ENCODE measurements at regions not wholly inside any gene's neighbourhood (a gene's known extent, or its start where the extent isn't known, plus 50 kb on each side); places are given as distances from the start of the nearest gene placed in this dataset.

GRCh38 chr6:19410481-19410880 lies 426.7 kb upstream of the ID4 start:
- no peaks in the 10 kb centered on the region for H3K27me3 Mint-ChIP-seq (ENCODE audit: low read depth)
- peaks cover 17% of the 10 kb centered on the region for H3K36me3 Mint-ChIP-seq (ENCODE audit: low read depth)
- TF ChIP-seq CTCF (conservative IDR thresholded peaks at IDR 0.05): no peak
- H3K27ac Mint-ChIP-seq (ENCODE audit: unreplicated experiment): no peak overlapping the region
- DNase-seq (ENCODE audit: low read depth, low spot score): no peak
- H3K9me3 Mint-ChIP-seq: peaks cover 5% of the 10 kb centered on the region
- no peak overlapping the region for H3K4me3 Mint-ChIP-seq
- no peaks in the 10 kb centered on the region for H3K4me1 Mint-ChIP-seq

- no peak overlapping the region for H3K27ac Mint-ChIP-seq (ENCODE audit: unreplicated experiment)
- DNase-seq (ENCODE audit: low read depth, low spot score): no peak
- H3K27me3 Mint-ChIP-seq (ENCODE audit: low read depth): no peaks in the 10 kb centered on the region
- no peak for TF ChIP-seq CTCF (conservative IDR thresholded peaks at IDR 0.05)
- H3K9me3 Mint-ChIP-seq: peaks cover 11% of the 10 kb centered on the region
- H3K4me1 Mint-ChIP-seq: no peaks in the 10 kb centered on the region
- no peak overlapping the region for H3K4me3 Mint-ChIP-seq
- peaks cover 9% of the 10 kb centered on the region for H3K36me3 Mint-ChIP-seq (ENCODE audit: low read depth)
Measured at GRCh38 chr6:19413323-19413722, 423.8 kb upstream of the ID4 start.

GRCh38 chr6:19415605-19416326 lies 421.4 kb upstream of the ID4 start:
- Mint-ChIP-seq H3K27ac (ENCODE audit: unreplicated experiment) (no peak overlapping the region), H3K27me3 (ENCODE audit: low read depth) (no peaks in the 10 kb centered on the region), H3K4me1 (no peaks in the 10 kb centered on the region), H3K36me3 (ENCODE audit: low read depth) (peaks cover 7% of the 10 kb centered on the region), H3K9me3 (peaks cover 8% of the 10 kb centered on the region), H3K4me3 (no peak overlapping the region)
- TF ChIP-seq CTCF (conservative IDR thresholded peaks at IDR 0.05): no peak
- no peak for DNase-seq (ENCODE audit: low read depth, low spot score)

GRCh38 chr6:19416811-19417210 lies 420.4 kb upstream of the ID4 start:
- H3K27me3 Mint-ChIP-seq (ENCODE audit: low read depth): no peaks in the 10 kb centered on the region
- DNase-seq (ENCODE audit: low read depth, low spot score): no peak
- H3K27ac Mint-ChIP-seq (ENCODE audit: unreplicated experiment): no peak overlapping the region
- no peak overlapping the region for H3K4me3 Mint-ChIP-seq
- peaks cover 8% of the 10 kb centered on the region for H3K9me3 Mint-ChIP-seq
- H3K36me3 Mint-ChIP-seq (ENCODE audit: low read depth): peaks cover 7% of the 10 kb centered on the region
- no peak for TF ChIP-seq CTCF (conservative IDR thresholded peaks at IDR 0.05)
- no peaks in the 10 kb centered on the region for H3K4me1 Mint-ChIP-seq

- Mint-ChIP-seq H3K36me3 (ENCODE audit: low read depth) (peaks cover 7% of the 10 kb centered on the region), H3K4me3 (no peak overlapping the region), H3K4me1 (no peaks in the 10 kb centered on the region), H3K9me3 (peaks cover 8% of the 10 kb centered on the region), H3K27me3 (ENCODE audit: low read depth) (no peaks in the 10 kb centered on the region), H3K27ac (ENCODE audit: unreplicated experiment) (no peak overlapping the region)
- DNase-seq (ENCODE audit: low read depth, low spot score): no peak
- no peak for TF ChIP-seq CTCF (conservative IDR thresholded peaks at IDR 0.05)
Measured at GRCh38 chr6:19417713-19418112, 419.5 kb upstream of the ID4 start.

All from neural crest cell (in vitro differentiated cells).